H9 (cell line): ENCODE measurements at regions not wholly inside any gene's neighbourhood (a gene's known extent, or its start where the extent isn't known, plus 50 kb on each side); places are given as distances from the start of the nearest gene placed in this dataset.

Source experiments
- DNase-seq: peaks from one replicate; pipeline ENCODE4 v3.0.0-alpha.2; 2017
- H2AFZ ChIP-seq: one replicate; pipeline ENCODE4 v1.6.1; 2013; ENCODE audit warnings: mild to moderate bottlenecking, low read length, control low read depth, moderate library complexity
- H2AK5ac ChIP-seq: 2 replicates; pipeline ENCODE4 v1.6.1; 2013; ENCODE audit warnings: low read length, control low read depth, mixed read lengths; ENCODE audit not compliant: insufficient read length
- H2BK120ac ChIP-seq: one replicate; pipeline ENCODE4 v1.6.1; 2013; ENCODE audit warnings: low read depth, mild to moderate bottlenecking, low read length, control low read depth, inconsistent platforms; ENCODE audit not compliant: poor library complexity, severe bottlenecking
- H2BK12ac ChIP-seq: 2 replicates; pipeline ENCODE4 v1.6.1; 2013; ENCODE audit warnings: low read length, control low read depth, mixed read lengths, low read depth; ENCODE audit not compliant: insufficient read length
- H2BK15ac ChIP-seq: 2 replicates; pipeline ENCODE4 v1.6.1; 2013; ENCODE audit warnings: low read depth, low read length, control low read depth
- H2BK20ac ChIP-seq: one replicate; pipeline ENCODE4 v1.6.1; 2013; ENCODE audit warnings: low read depth, mild to moderate bottlenecking, low read length, control low read depth, inconsistent platforms; ENCODE audit not compliant: poor library complexity, severe bottlenecking
- H2BK5ac ChIP-seq: 2 replicates; pipeline ENCODE4 v1.6.1; 2013; ENCODE audit warnings: low read length, control low read depth, mixed read lengths; ENCODE audit not compliant: insufficient read length
- H3K14ac ChIP-seq: 2 replicates; pipeline ENCODE4 v1.6.1; 2013; ENCODE audit warnings: low read length, control low read depth; ENCODE audit not compliant: insufficient read depth
- H3K18ac ChIP-seq: 2 replicates; pipeline ENCODE4 v1.6.1; 2013; ENCODE audit warnings: low read depth, mild to moderate bottlenecking, mixed read lengths, low read length, control low read depth; ENCODE audit not compliant: insufficient read length
- H3K23ac ChIP-seq: 2 replicates; pipeline ENCODE4 v1.6.1; 2013; ENCODE audit warnings: low read length, control low read depth, mixed read lengths, low read depth; ENCODE audit not compliant: insufficient read length
- H3K23me2 ChIP-seq: 2 replicates; pipeline ENCODE4 v1.6.1; 2013; ENCODE audit warnings: low read depth, mild to moderate bottlenecking, mixed read lengths, low read length, control low read depth; ENCODE audit not compliant: insufficient read length, poor library complexity, severe bottlenecking
- H3K27ac ChIP-seq: 2 replicates; pipeline ENCODE4 v1.5.1; 2013; ENCODE audit warnings: low read length, control low read depth, mixed read lengths, low read depth; ENCODE audit not compliant: insufficient read length
- H3K27me3 ChIP-seq: 2 replicates; pipeline ENCODE4 v1.6.1; 2013; ENCODE audit warnings: low read length, control low read depth, inconsistent platforms; ENCODE audit not compliant: insufficient read depth
- H3K4ac ChIP-seq: 2 replicates; pipeline ENCODE4 v1.6.1; 2013; ENCODE audit warnings: low read depth, mild to moderate bottlenecking, control low read depth, inconsistent platforms, low read length, moderate library complexity
- H3K4me1 ChIP-seq: 2 replicates; pipeline ENCODE4 v1.6.1; 2013; ENCODE audit warnings: low read length, control low read depth, inconsistent platforms; ENCODE audit not compliant: insufficient read depth
- H3K4me2 ChIP-seq: 2 replicates; pipeline ENCODE4 v1.6.1; 2013; ENCODE audit warnings: low read length, control low read depth, mixed read lengths; ENCODE audit not compliant: insufficient read length, insufficient read depth
- H3K56ac ChIP-seq: 2 replicates; pipeline ENCODE4 v1.6.1; 2013; ENCODE audit warnings: low read depth, mild to moderate bottlenecking, mixed read lengths, low read length, control low read depth; ENCODE audit not compliant: insufficient read length
- H3K79me1 ChIP-seq: 2 replicates; pipeline ENCODE4 v1.6.1; 2013; ENCODE audit warnings: low read depth, mild to moderate bottlenecking, moderate library complexity, low read length, control low read depth, inconsistent platforms; ENCODE audit not compliant: insufficient read depth, poor library complexity, severe bottlenecking
- H3K79me2 ChIP-seq: 2 replicates; pipeline ENCODE4 v1.6.1; 2013; ENCODE audit warnings: low read length, control low read depth, inconsistent platforms; ENCODE audit not compliant: insufficient read depth
- H3K9ac ChIP-seq: 2 replicates; pipeline ENCODE4 v1.6.1; 2013; ENCODE audit warnings: low read length, control low read depth, mixed read lengths; ENCODE audit not compliant: insufficient read length; ENCODE audit errors: extremely low read depth
- H3K9me3 ChIP-seq: one replicate; pipeline ENCODE4 v1.6.1; 2013; ENCODE audit warnings: low read depth, low read length, inconsistent platforms; ENCODE audit not compliant: control insufficient read depth
- H3T11ph ChIP-seq: one replicate; pipeline ENCODE4 v1.6.1; 2013; ENCODE audit warnings: mild to moderate bottlenecking, low read length, control low read depth, inconsistent platforms
- H4K20me1 ChIP-seq: one replicate; pipeline ENCODE4 v1.6.1; 2013; ENCODE audit not compliant: control insufficient read depth, insufficient read length, insufficient read depth
- H4K5ac ChIP-seq: 2 replicates; pipeline ENCODE4 v1.6.1; 2013; ENCODE audit warnings: low read depth, mild to moderate bottlenecking, mixed read lengths, low read length, control low read depth; ENCODE audit not compliant: insufficient read length
- H4K8ac ChIP-seq: replicated peaks from 2 replicates; pipeline ENCODE4 v1.6.1; 2013; ENCODE audit warnings: low read length, control low read depth, mixed read lengths, low read depth; ENCODE audit not compliant: insufficient read length
- H4K91ac ChIP-seq: 2 replicates; pipeline ENCODE4 v1.6.1; 2013; ENCODE audit warnings: low read depth, mild to moderate bottlenecking, moderate library complexity, mixed read lengths, low read length, control low read depth; ENCODE audit not compliant: insufficient read length
- H3K27ac Mint-ChIP-seq, 3 experiments: 2 replicates in 2 of 3; 3 replicates in 1 of 3; pipeline ENCODE4 v1.8.0; 2020 to 2021; ENCODE audit warnings: mixed read lengths in 3 of 3, mild to moderate bottlenecking in 1 of 3, moderate library complexity in 1 of 3
- H3K27me3 Mint-ChIP-seq: 2 replicates; pipeline ENCODE4 v1.8.0; 2021; ENCODE audit warnings: low read depth, mild to moderate bottlenecking, moderate library complexity, mixed read lengths
- H3K36me3 Mint-ChIP-seq, 3 experiments: 2 replicates in 2 of 3; 3 replicates in 1 of 3; pipeline ENCODE4 v1.8.0; 2020 to 2021; ENCODE audit warnings: low read depth in 3 of 3, mixed read lengths in 3 of 3; ENCODE audit not compliant: insufficient read depth in 1 of 3
- H3K4me1 Mint-ChIP-seq, 2 experiments: 2 replicates each; pipeline ENCODE4 v1.8.0; 2020; ENCODE audit warnings: mixed read lengths in 2 of 2
- H3K4me3 Mint-ChIP-seq, 2 experiments: 2 replicates in 1 of 2; 3 replicates in 1 of 2; pipeline ENCODE4 v1.8.0; 2020 to 2021; ENCODE audit warnings: mild to moderate bottlenecking in 2 of 2, mixed read lengths in 2 of 2, moderate library complexity in 1 of 2
- H3K9me3 Mint-ChIP-seq, 2 experiments: 2 replicates in 1 of 2; 3 replicates in 1 of 2; pipeline ENCODE4 v1.8.0; 2020; ENCODE audit warnings: mild to moderate bottlenecking in 2 of 2, mixed read lengths in 2 of 2, moderate library complexity in 1 of 2
- CTCF ChIP-seq: fragments of 200-600 bp; sonication (generic); conservative IDR thresholded peaks from 3 replicates; pipeline ENCODE4 v1.8.0; 2021; ENCODE audit warnings: antibody characterized with exemption, mild to moderate bottlenecking
- WGBS: extraction: QIAGEN DNeasy Blood & Tissue Kit; methylation state at CpG from one replicate; pipeline ENCODE4 v1.1.7; 2013; ENCODE audit warnings: missing lambda C conversion rate, low lambda C conversion rate, mixed read lengths; ENCODE audit not compliant: insufficient read length; ENCODE audit errors: extremely low coverage; 5-methylcytosine and 5-hydroxymethylcytosine counted together

GRCh38 chr12:93103154-93103553, 174.1 kb upstream of the EEA1 start:
- H3K27me3 Mint-ChIP-seq, result no peaks in the 10 kb centered on the region
- H3K36me3 Mint-ChIP-seq, result no peaks in the 10 kb centered on the region
- Histone ChIP-seq H3K4me1 (peaks cover 2% of the 10 kb centered on the region; the same call in 1 of the 2 replicates), H3K79me1 (no peaks in the 10 kb centered on the region), H3K14ac (no peak overlapping the region), H3K9ac (no peak overlapping the region), H3K9me3 (no peaks in the 10 kb centered on the region), H2AFZ (no peak overlapping the region), H3K18ac (no peak overlapping the region), H2BK120ac (no peak overlapping the region), H4K5ac (no peak overlapping the region), H3K27ac (no peak overlapping the region), H3K23me2 (no peaks in the 10 kb centered on the region), H2BK20ac (no peak overlapping the region), H3K27me3 (no peaks in the 10 kb centered on the region), H2BK12ac (no peak overlapping the region), H4K20me1 (no peaks in the 10 kb centered on the region), H2BK5ac (no peak overlapping the region), H3K4ac (no peak overlapping the region), H3T11ph (no peak overlapping the region), H2AK5ac (no peak overlapping the region), H3K4me2 (no peak overlapping the region), H3K23ac (no peak overlapping the region), H4K91ac (no peak overlapping the region), H3K56ac (no peak overlapping the region), H2BK15ac (no peak overlapping the region), H3K79me2 (no peaks in the 10 kb centered on the region), H4K8ac (no peak overlapping the region)
- no CpG with 5 or more reads among the region's 3 CpGs for WGBS
- no peak overlapping the region for H3K27ac Mint-ChIP-seq
- H3K4me3 Mint-ChIP-seq, result no peak overlapping the region
- no peaks in the 10 kb centered on the region for H3K9me3 Mint-ChIP-seq
- no peak for DNase-seq
- H3K4me1 Mint-ChIP-seq, result peaks cover 14% of the 10 kb centered on the region in 2 experiments
- TF ChIP-seq CTCF, result no peak
